K562 (cell line): ENCODE measurements at regions not wholly inside any gene's neighbourhood (a gene's known extent, or its start where the extent isn't known, plus 50 kb on each side); places are given as distances from the start of the nearest gene placed in this dataset.

ENCODE experiments used
- ATAC-seq: fragments of 200-7000 bp; cut with Tn5 transposase; 3 replicates; pipeline ENCODE4 v1.9.1; 2020; ENCODE audit warnings: moderate library complexity
- BruUV-seq: library from RNA; stranded (reverse); fragments of 400-500 nt; replicated peaks from 2 replicates; lab custom pipeline; 2021; lab: Mats Ljungman, UMichigan
- CTCF ChIA-PET: fragments of 300-600 bp; formaldehyde crosslinking; extraction: SDS; loops from one replicate; lab custom pipeline; 2021; ENCODE audit warnings: low intra/inter-chr PET ratio; lab: Yijun Ruan, JAX
- POLR2A ChIA-PET: fragments of 300-600, 350-650 bp; sonication (Branson Sonifier 250); formaldehyde crosslinking; extraction: SDS; loops from one replicate; lab custom pipeline; 2021; ENCODE audit warnings: antibody characterized with exemption, inconsistent platforms; lab: Yijun Ruan, JAX
- DNase-seq, 4 experiments: peaks; one replicate each; pipeline versions ENCODE4 v3.0.0 to v3.0.0-alpha.2; 2011 to 2018; ENCODE audit warnings: low spot score in 3 of 4, mixed read lengths in 3 of 4; ENCODE audit errors: extremely low read depth in 1 of 4
- FAIRE-seq: peaks from 2 replicates; lab custom pipeline; 2011; peaks lifted over from hg19 to GRCh38; lab: Jason Lieb, UNC
- H2AFZ ChIP-seq: 2 replicates; pipeline ENCODE4 v1.6.0; 2011; ENCODE audit warnings: low read depth, low read length, control low read depth, inconsistent platforms
- H3K27ac ChIP-seq: fragments of 200-600 bp; 3 replicates; pipeline ENCODE4 v1.8.0; 2011; ENCODE audit warnings: low read depth, mild to moderate bottlenecking, control low read depth, inconsistent platforms, low read length, moderate library complexity, mixed read lengths; ENCODE audit errors: extremely low read depth
- H3K27me3 ChIP-seq, 2 experiments: fragments of 300-600 bp in 1 of 2; 2 replicates in 1 of 2; 3 replicates in 1 of 2; pipeline versions ENCODE4 v1.6.0 to v1.8.0; 2011; ENCODE audit warnings: inconsistent platforms in 2 of 2, low read length in 2 of 2, mild to moderate bottlenecking in 1 of 2, mixed read lengths in 1 of 2, moderate library complexity in 1 of 2; ENCODE audit not compliant: control insufficient read depth in 2 of 2, insufficient read depth in 2 of 2
- H3K36me3 ChIP-seq: fragments of 300-600 bp; 3 replicates; pipeline ENCODE4 v1.8.0; 2011; ENCODE audit warnings: mild to moderate bottlenecking, low read length, inconsistent platforms; ENCODE audit not compliant: control insufficient read depth, insufficient read depth
- H3K4me1 ChIP-seq, 2 experiments: fragments of 200-600 bp in 1 of 2; replicated peaks in 1 of 2; 2 replicates in 1 of 2; 3 replicates in 1 of 2; pipeline versions ENCODE4 v1.5.1 to v1.8.0; 2011; ENCODE audit warnings: inconsistent platforms in 2 of 2, low read length in 2 of 2, mild to moderate bottlenecking in 1 of 2, mixed read lengths in 1 of 2, moderate library complexity in 1 of 2; ENCODE audit not compliant: control insufficient read depth in 2 of 2, insufficient read depth in 2 of 2
- H3K4me2 ChIP-seq: 2 replicates; pipeline ENCODE4 v1.6.1; 2011; ENCODE audit warnings: low read length, control low read depth, inconsistent platforms, mixed read lengths; ENCODE audit not compliant: insufficient read depth
- H3K4me3 ChIP-seq: fragments of 200-600 bp; sonication (generic), shearing (Covaris generic); 2 replicates; pipeline ENCODE4 v1.5.1; 2016; ENCODE audit warnings: control low read depth, inconsistent platforms
- H3K79me2 ChIP-seq: fragments of 200-600 bp; 3 replicates; pipeline ENCODE4 v1.8.0; 2011; ENCODE audit warnings: low read length, inconsistent platforms; ENCODE audit not compliant: control insufficient read depth, insufficient read depth
- H3K9ac ChIP-seq, 2 experiments: 2 replicates each; pipeline versions ENCODE4 v1.6.0 to v1.6.1; 2011; ENCODE audit warnings: low read depth in 2 of 2, low read length in 2 of 2, control low read depth in 1 of 2, inconsistent platforms in 1 of 2, mild to moderate bottlenecking in 1 of 2, mixed read lengths in 1 of 2; ENCODE audit not compliant: insufficient read depth in 1 of 2
- H3K9me1 ChIP-seq: one replicate; pipeline ENCODE4 v1.6.0; 2011; ENCODE audit warnings: inconsistent platforms, mild to moderate bottlenecking, low read length, moderate library complexity; ENCODE audit not compliant: control insufficient read depth, insufficient read depth
- H3K9me3 ChIP-seq: replicated peaks from 2 replicates; pipeline ENCODE4 v1.5.1; 2011; ENCODE audit warnings: low read depth, low read length, inconsistent platforms; ENCODE audit not compliant: control insufficient read depth, insufficient read depth
- H4K20me1 ChIP-seq: replicated peaks from 2 replicates; pipeline ENCODE4 v1.6.1; 2011; ENCODE audit warnings: low read length, inconsistent platforms, mixed read lengths; ENCODE audit not compliant: control insufficient read depth, insufficient read depth
- C11orf30 ChIP-seq: fragments of 450-650 bp; IDR thresholded peaks from 2 replicates; pipeline ENCODE4 v1.6.1; 2016; ENCODE audit warnings: low read depth, mild to moderate bottlenecking
- HDAC3 ChIP-seq: fragments of 450-650 bp; IDR thresholded peaks from 2 replicates; pipeline ENCODE4 v1.6.1; 2018; ENCODE audit warnings: borderline replicate concordance, mild to moderate bottlenecking, moderate library complexity; ENCODE audit not compliant: partially characterized antibody
- HDAC8 ChIP-seq: fragments of 450-650 bp; IDR thresholded peaks from 2 replicates; pipeline ENCODE4 v1.6.1; 2016; ENCODE audit warnings: mild to moderate bottlenecking, missing genetic modification characterization, moderate library complexity, missing compliant biosample characterization
- MTA2 ChIP-seq: fragments of 450-650 bp; IDR thresholded peaks from 2 replicates; pipeline ENCODE4 v1.6.1; 2016; ENCODE audit warnings: low read depth
- NFYB ChIP-seq: IDR thresholded peaks from 2 replicates; pipeline ENCODE4 v1.6.1; 2011; ENCODE audit warnings: mild to moderate bottlenecking, moderate library complexity; ENCODE audit not compliant: insufficient read length; ENCODE audit errors: extremely low read depth
- XRCC3 ChIP-seq: fragments of 450-650 bp; IDR thresholded peaks from 2 replicates; pipeline ENCODE4 v1.6.1; 2017; ENCODE audit warnings: mild to moderate bottlenecking, moderate library complexity
- ZNF121 ChIP-seq: sonication (generic); formaldehyde crosslinking; conservative IDR thresholded peaks from 2 replicates; pipeline ENCODE4 v1.8.0; 2022; ENCODE audit warnings: missing genetic modification reagents
- ZNF140 ChIP-seq: fragments of 250-450 bp; sonication (Bioruptor Pico); IDR thresholded peaks from 2 replicates; pipeline ENCODE4 v1.8.0; 2021; ENCODE audit warnings: moderate library complexity, mild to moderate bottlenecking, inconsistent platforms
- WGBS: fragments of 100-300 bp; shearing (Covaris generic); methylation state at CpG from one replicate; pipeline ENCODE4 v1.1.6; 2016; ENCODE audit warnings: low coverage, mixed read lengths; ENCODE audit not compliant: insufficient coverage; ENCODE audit errors: missing lambda C conversion rate; 5-methylcytosine and 5-hydroxymethylcytosine counted together
- in situ Hi-C: fragments of 300-500 bp; cut with MboI; formaldehyde crosslinking; loops from 4 replicates; pipeline ENCODE4 v1.15.0; 2018; ENCODE audit warnings: inconsistent platforms, mixed read lengths
- intact Hi-C: fragments of 100-400 bp; cut with micrococcal nuclease; formaldehyde crosslinking; loops from 2 replicates; pipeline ENCODE4 v1.14.2; 2022
- TF ChIP-seq, protein P1 (sequence below): sonication (generic); formaldehyde crosslinking; IDR thresholded peaks from 2 replicates; pipeline ENCODE4 v1.4.0; 2020; ENCODE audit warnings: mild to moderate bottlenecking, missing genetic modification reagents
- TF ChIP-seq, protein P2 (sequence below), 3 experiments: fragments of 200-800 bp in 1 of 3; fragments of 250-450 bp in 1 of 3; fragments of 450-650 bp in 1 of 3; sonication (Bioruptor Pico) in 1 of 3; sonication (Bioruptor generic) in 1 of 3; formaldehyde crosslinking in 1 of 3; IDR thresholded peaks; 2 replicates each; pipeline versions ENCODE4 v1.6.1 to v1.8.0; 2016 to 2022; ENCODE audit warnings: mild to moderate bottlenecking in 2 of 3, missing genetic modification characterization in 2 of 3, missing compliant biosample characterization in 1 of 3, moderate library complexity in 1 of 3

- Histone ChIP-seq H3K4me2 (no peak overlapping the region), H3K4me1 (no peaks in the 10 kb centered on the region), H3K36me3 (no peaks in the 10 kb centered on the region), H3K79me2 (no peaks in the 10 kb centered on the region), H3K27me3 (no peaks in the 10 kb centered on the region), H3K27ac (no peak overlapping the region), H3K9me1 (no peaks in the 10 kb centered on the region), H2AFZ (no peak overlapping the region), H3K9ac (no peak overlapping the region), H3K4me3 (no peak overlapping the region), H3K9me3 (no peaks in the 10 kb centered on the region), H4K20me1 (no peaks in the 10 kb centered on the region)
- TF ChIP-seq C11orf30 (no peak), MTA2 (no peak), ZNF121 (CRISPR knock-in tag) (no peak), HDAC8 (tag) (no peak), ZNF140 (CRISPR knock-in tag) (no peak), XRCC3 (no peak), NFYB (no peak), HDAC3 (no peak)
- TF ChIP-seq, protein P1, sequence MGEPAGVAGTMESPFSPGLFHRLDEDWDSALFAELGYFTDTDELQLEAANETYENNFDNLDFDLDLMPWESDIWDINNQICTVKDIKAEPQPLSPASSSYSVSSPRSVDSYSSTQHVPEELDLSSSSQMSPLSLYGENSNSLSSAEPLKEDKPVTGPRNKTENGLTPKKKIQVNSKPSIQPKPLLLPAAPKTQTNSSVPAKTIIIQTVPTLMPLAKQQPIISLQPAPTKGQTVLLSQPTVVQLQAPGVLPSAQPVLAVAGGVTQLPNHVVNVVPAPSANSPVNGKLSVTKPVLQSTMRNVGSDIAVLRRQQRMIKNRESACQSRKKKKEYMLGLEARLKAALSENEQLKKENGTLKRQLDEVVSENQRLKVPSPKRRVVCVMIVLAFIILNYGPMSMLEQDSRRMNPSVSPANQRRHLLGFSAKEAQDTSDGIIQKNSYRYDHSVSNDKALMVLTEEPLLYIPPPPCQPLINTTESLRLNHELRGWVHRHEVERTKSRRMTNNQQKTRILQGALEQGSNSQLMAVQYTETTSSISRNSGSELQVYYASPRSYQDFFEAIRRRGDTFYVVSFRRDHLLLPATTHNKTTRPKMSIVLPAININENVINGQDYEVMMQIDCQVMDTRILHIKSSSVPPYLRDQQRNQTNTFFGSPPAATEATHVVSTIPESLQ (CRISPR knock-in tag) = no peak
- TF ChIP-seq, protein P2, sequence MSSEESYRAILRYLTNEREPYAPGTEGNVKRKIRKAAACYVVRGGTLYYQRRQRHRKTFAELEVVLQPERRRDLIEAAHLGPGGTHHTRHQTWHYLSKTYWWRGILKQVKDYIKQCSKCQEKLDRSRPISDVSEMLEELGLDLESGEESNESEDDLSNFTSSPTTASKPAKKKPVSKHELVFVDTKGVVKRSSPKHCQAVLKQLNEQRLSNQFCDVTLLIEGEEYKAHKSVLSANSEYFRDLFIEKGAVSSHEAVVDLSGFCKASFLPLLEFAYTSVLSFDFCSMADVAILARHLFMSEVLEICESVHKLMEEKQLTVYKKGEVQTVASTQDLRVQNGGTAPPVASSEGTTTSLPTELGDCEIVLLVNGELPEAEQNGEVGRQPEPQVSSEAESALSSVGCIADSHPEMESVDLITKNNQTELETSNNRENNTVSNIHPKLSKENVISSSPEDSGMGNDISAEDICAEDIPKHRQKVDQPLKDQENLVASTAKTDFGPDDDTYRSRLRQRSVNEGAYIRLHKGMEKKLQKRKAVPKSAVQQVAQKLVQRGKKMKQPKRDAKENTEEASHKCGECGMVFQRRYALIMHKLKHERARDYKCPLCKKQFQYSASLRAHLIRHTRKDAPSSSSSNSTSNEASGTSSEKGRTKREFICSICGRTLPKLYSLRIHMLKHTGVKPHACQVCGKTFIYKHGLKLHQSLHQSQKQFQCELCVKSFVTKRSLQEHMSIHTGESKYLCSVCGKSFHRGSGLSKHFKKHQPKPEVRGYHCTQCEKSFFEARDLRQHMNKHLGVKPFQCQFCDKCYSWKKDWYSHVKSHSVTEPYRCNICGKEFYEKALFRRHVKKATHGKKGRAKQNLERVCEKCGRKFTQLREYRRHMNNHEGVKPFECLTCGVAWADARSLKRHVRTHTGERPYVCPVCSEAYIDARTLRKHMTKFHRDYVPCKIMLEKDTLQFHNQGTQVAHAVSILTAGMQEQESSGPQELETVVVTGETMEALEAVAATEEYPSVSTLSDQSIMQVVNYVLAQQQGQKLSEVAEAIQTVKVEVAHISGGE (CRISPR knock-in tag; IDR thresholded peaks at IDR 0.05) = no peak
- DNase-seq (no peak), ATAC-seq (no peak), FAIRE-seq (no peak)
- 2% methylated on average over 4 of the region's 4 CpGs for WGBS
- ChIA-PET POLR2A (no interaction called here), CTCF (no interaction called here)
- in situ Hi-C loops (no loop called here), intact Hi-C loops (no loop called here)
- no TSS peak for BruUV-seq
Measured at GRCh38 chr13:78398743-78399410, 204.5 kb downstream of the POU4F1 start.
